HepG2 (cell line): ENCODE measurements at regions not wholly inside any gene's neighbourhood (a gene's known extent, or its start where the extent isn't known, plus 50 kb on each side); places are given as distances from the start of the nearest gene placed in this dataset.

Experiments used
- BHLHE40 ChIP-seq: IDR thresholded peaks from 2 replicates; pipeline ENCODE4 v1.6.1; 2011; ENCODE audit warnings: low read length, improper control_type of control experiment
- EZH2 ChIP-seq: conservative IDR thresholded peaks from 2 replicates; pipeline ENCODE4 v1.6.1; 2012; ENCODE audit warnings: mild to moderate bottlenecking, low read depth, low read length, moderate library complexity
- FOXA3 ChIP-seq: IDR thresholded peaks from 2 replicates; pipeline ENCODE4 v1.6.1; 2016; ENCODE audit warnings: missing genetic modification reagents, missing compliant biosample characterization
- GATAD1 ChIP-seq: IDR thresholded peaks from 2 replicates; pipeline ENCODE4 v1.6.1; 2016; ENCODE audit warnings: missing genetic modification reagents, missing compliant biosample characterization
- GPN1 ChIP-seq: sonication (generic); formaldehyde crosslinking; IDR thresholded peaks from 2 replicates; pipeline ENCODE4 v1.5.1; 2020; ENCODE audit warnings: missing genetic modification reagents, borderline replicate concordance
- JUND ChIP-seq: sonication (generic); formaldehyde crosslinking; IDR thresholded peaks from 2 replicates; pipeline ENCODE4 v1.8.0; 2022; ENCODE audit warnings: mild to moderate bottlenecking, missing genetic modification reagents
- KMT2A ChIP-seq: sonication (generic); formaldehyde crosslinking; IDR thresholded peaks from 2 replicates; pipeline ENCODE4 v1.4.0; 2020; ENCODE audit warnings: missing genetic modification reagents
- MYC ChIP-seq: sonication (generic); formaldehyde crosslinking; IDR thresholded peaks from 2 replicates; pipeline ENCODE4 v1.9.0; 2021; ENCODE audit warnings: missing genetic modification reagents, borderline replicate concordance
- NR2C2 ChIP-seq: sonication (generic); formaldehyde crosslinking; IDR thresholded peaks from 2 replicates; pipeline ENCODE4 v1.4.0; 2020; ENCODE audit warnings: missing genetic modification reagents, mild to moderate bottlenecking, moderate library complexity, borderline replicate concordance
- REXO4 ChIP-seq: sonication (generic); formaldehyde crosslinking; IDR thresholded peaks from 2 replicates; pipeline ENCODE4 v1.8.0; 2022; ENCODE audit warnings: missing genetic modification reagents, mild to moderate bottlenecking, borderline replicate concordance
- SALL2 ChIP-seq: sonication (generic); formaldehyde crosslinking; IDR thresholded peaks from 2 replicates; pipeline ENCODE4 v1.8.1; 2023; ENCODE audit warnings: mild to moderate bottlenecking, missing genetic modification reagents, inconsistent platforms
- SMC3 ChIP-seq: IDR thresholded peaks from 2 replicates; pipeline ENCODE4 v1.6.1; 2011; ENCODE audit warnings: low read length, improper control_type of control experiment
- SPEN ChIP-seq: sonication (generic); formaldehyde crosslinking; IDR thresholded peaks from 2 replicates; pipeline ENCODE4 v1.5.1; 2020; ENCODE audit warnings: low read depth, mild to moderate bottlenecking, missing genetic modification reagents
- SUZ12 ChIP-seq: fragments of 150-350 bp; IDR thresholded peaks from 2 replicates; pipeline ENCODE4 v1.6.1; 2014; ENCODE audit warnings: low read depth, low read length
- XRCC5 ChIP-seq: fragments of 200-400 bp; formaldehyde crosslinking; optimal IDR thresholded peaks from 2 replicates; pipeline ENCODE3; 2017; ENCODE audit warnings: mild to moderate bottlenecking, low read length
- ZBTB25 ChIP-seq: IDR thresholded peaks from 2 replicates; pipeline ENCODE4 v1.6.1; 2018; ENCODE audit warnings: missing genetic modification reagents
- ZBTB37 ChIP-seq: sonication (generic); formaldehyde crosslinking; IDR thresholded peaks from 2 replicates; pipeline ENCODE4 v1.4.0; 2020; ENCODE audit warnings: mild to moderate bottlenecking, missing genetic modification reagents
- ZNF121 ChIP-seq: sonication (generic); formaldehyde crosslinking; IDR thresholded peaks from 2 replicates; pipeline ENCODE4 v1.5.0; 2020; ENCODE audit warnings: mild to moderate bottlenecking, missing genetic modification reagents
- ZNF564 ChIP-seq: sonication (generic); formaldehyde crosslinking; IDR thresholded peaks from 2 replicates; pipeline ENCODE4 v1.8.1; 2023; ENCODE audit warnings: mild to moderate bottlenecking, missing genetic modification reagents
- ZSCAN12 ChIP-seq: sonication (generic); formaldehyde crosslinking; IDR thresholded peaks from 2 replicates; pipeline ENCODE4 v1.9.0; 2021; ENCODE audit warnings: mild to moderate bottlenecking, missing genetic modification reagents
- TF ChIP-seq, protein P1 (sequence below): sonication (generic); formaldehyde crosslinking; IDR thresholded peaks from 2 replicates; pipeline ENCODE4 v1.5.1; 2020; ENCODE audit warnings: missing genetic modification reagents, mild to moderate bottlenecking, borderline replicate concordance

GRCh38 chr3:126267169-126267975, 87.0 kb upstream of the ALDH1L1 start (continued):
- TF ChIP-seq SPEN (CRISPR knock-in tag), result no peak
- peak; percentile 87 for TF ChIP-seq ZNF121
- TF ChIP-seq FOXA3 (CRISPR knock-in tag), result no peak
- no peak for TF ChIP-seq SMC3
- TF ChIP-seq KMT2A (CRISPR knock-in tag), result peak; percentile 71; the same call in 1 of the 2 replicates
- no peak for TF ChIP-seq SUZ12
- TF ChIP-seq JUND, result no peak
- no peak for TF ChIP-seq ZNF564 (CRISPR knock-in tag)
- no peak for TF ChIP-seq SALL2 (CRISPR knock-in tag)
- TF ChIP-seq GPN1 (CRISPR knock-in tag), result no peak
- no peak for TF ChIP-seq EZH2
- peak; percentile 42; the same call in 1 of the 2 replicates for TF ChIP-seq GATAD1
- no peak for TF ChIP-seq REXO4 (CRISPR knock-in tag)
- TF ChIP-seq XRCC5, result peak; percentile 14
- no peak for TF ChIP-seq ZSCAN12
- TF ChIP-seq BHLHE40, result peak; percentile 82
- TF ChIP-seq ZBTB37, result no peak
- peak; percentile 72; the same call in 1 of the 2 replicates for TF ChIP-seq MYC (CRISPR knock-in tag)
- no peak for TF ChIP-seq ZBTB25
- TF ChIP-seq NR2C2, result peak; percentile 29; the same call in 1 of the 2 replicates
- TF ChIP-seq, protein P1, sequence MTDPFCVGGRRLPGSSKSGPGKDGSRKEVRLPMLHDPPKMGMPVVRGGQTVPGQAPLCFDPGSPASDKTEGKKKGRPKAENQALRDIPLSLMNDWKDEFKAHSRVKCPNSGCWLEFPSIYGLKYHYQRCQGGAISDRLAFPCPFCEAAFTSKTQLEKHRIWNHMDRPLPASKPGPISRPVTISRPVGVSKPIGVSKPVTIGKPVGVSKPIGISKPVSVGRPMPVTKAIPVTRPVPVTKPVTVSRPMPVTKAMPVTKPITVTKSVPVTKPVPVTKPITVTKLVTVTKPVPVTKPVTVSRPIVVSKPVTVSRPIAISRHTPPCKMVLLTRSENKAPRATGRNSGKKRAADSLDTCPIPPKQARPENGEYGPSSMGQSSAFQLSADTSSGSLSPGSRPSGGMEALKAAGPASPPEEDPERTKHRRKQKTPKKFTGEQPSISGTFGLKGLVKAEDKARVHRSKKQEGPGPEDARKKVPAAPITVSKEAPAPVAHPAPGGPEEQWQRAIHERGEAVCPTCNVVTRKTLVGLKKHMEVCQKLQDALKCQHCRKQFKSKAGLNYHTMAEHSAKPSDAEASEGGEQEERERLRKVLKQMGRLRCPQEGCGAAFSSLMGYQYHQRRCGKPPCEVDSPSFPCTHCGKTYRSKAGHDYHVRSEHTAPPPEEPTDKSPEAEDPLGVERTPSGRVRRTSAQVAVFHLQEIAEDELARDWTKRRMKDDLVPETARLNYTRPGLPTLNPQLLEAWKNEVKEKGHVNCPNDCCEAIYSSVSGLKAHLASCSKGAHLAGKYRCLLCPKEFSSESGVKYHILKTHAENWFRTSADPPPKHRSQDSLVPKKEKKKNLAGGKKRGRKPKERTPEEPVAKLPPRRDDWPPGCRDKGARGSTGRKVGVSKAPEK (CRISPR knock-in tag), result peak; percentile 26; the same call in 1 of the 2 replicates
